NT2/D1 (cell line): ENCODE measurements at regions not wholly inside any gene's neighbourhood (a gene's known extent, or its start where the extent isn't known, plus 50 kb on each side); places are given as distances from the start of the nearest gene placed in this dataset.

Experiments
- SUZ12 ChIP-seq: IDR thresholded peaks from 2 replicates; pipeline ENCODE4 v1.6.1; 2011; ENCODE audit not compliant: insufficient read length, insufficient read depth; ENCODE audit errors: extremely low read depth
- YY1 ChIP-seq: IDR thresholded peaks from 2 replicates; pipeline ENCODE4 v1.6.1; 2011; ENCODE audit not compliant: insufficient read length, insufficient read depth
- ZNF274 ChIP-seq: IDR thresholded peaks from 2 replicates; pipeline ENCODE4 v1.6.1; 2011; ENCODE audit warnings: mild to moderate bottlenecking, low read depth, low read length

DNA sequence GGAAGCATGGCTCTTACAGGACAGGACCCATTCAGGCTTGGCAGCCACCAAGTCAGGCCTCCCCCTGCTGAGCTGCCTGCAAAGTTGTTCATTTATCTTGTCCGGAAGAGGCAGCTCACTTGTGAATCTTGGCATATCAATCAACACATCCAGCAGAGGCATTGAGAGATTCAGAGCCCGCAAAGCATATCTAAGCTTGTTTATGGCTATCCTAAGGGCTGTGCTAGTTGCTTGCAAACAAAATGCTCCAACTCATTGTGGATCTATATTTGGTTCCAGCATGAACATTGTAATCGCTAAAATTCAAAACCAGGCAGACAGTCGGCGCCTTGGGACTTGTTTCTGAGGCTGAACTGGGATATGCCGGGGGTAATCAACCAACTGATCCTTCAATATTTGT lies 106.1 kb downstream of the UNC5CL start:
- TF ChIP-seq SUZ12 (no peak), ZNF274 (no peak), YY1 (no peak)
